ENCODE measurements at regions not wholly inside any gene's neighbourhood (a gene's known extent, or its start where the extent isn't known, plus 50 kb on each side); places are given as distances from the start of the nearest gene placed in this dataset.
"Not testable (repeated sequence)": the region's sequence is repeated elsewhere in the genome, so short reads cannot be mapped to it uniquely, and the experiment has no call there.

GRCh38 chrX:130507015-130507414 lies 105.2 kb downstream of the RBMX2 start:
- H3K4me2 ChIP-seq: no peak overlapping the region
- H3K27me3 ChIP-seq (ENCODE audit: insufficient read depth, low read depth): no peaks in the 10 kb centered on the region

GRCh38 chrX:130512534-130512933 lies 110.7 kb downstream of the RBMX2 start:
- H3K27ac ChIP-seq; H3K9ac ChIP-seq; H3K27me3 ChIP-seq (ENCODE audit: insufficient read depth, low read depth); H2AFZ ChIP-seq (ENCODE audit: low read depth); H3K4me3 ChIP-seq (IDR thresholded peaks at IDR 0.05; ENCODE audit: insufficient read depth, low read depth, low read length); H3K36me3 ChIP-seq (ENCODE audit: insufficient read depth); H3K4me1 ChIP-seq (ENCODE audit: low read depth, poor library complexity, severe bottlenecking); H3K4me2 ChIP-seq; H4K20me1 ChIP-seq (ENCODE audit: insufficient read depth); H3K79me2 ChIP-seq (ENCODE audit: insufficient read depth, low read depth): not testable (repeated sequence)

More at GRCh38 chrX:130507015-130507414, 105.2 kb downstream of the RBMX2 start:
- Histone ChIP-seq H3K4me1 (ENCODE audit: low read depth, poor library complexity, severe bottlenecking) (no peaks in the 10 kb centered on the region), H2AFZ (ENCODE audit: low read depth) (no peak overlapping the region), H3K27ac (no peak overlapping the region), H3K9ac (no peak overlapping the region), H3K4me3 (IDR thresholded peaks at IDR 0.05; ENCODE audit: insufficient read depth, low read depth, low read length) (no peak overlapping the region), H4K20me1 (ENCODE audit: insufficient read depth) (no peaks in the 10 kb centered on the region), H3K79me2 (ENCODE audit: insufficient read depth, low read depth) (no peaks in the 10 kb centered on the region), H3K36me3 (ENCODE audit: insufficient read depth) (no peaks in the 10 kb centered on the region)
- TF ChIP-seq CTCF (conservative IDR thresholded peaks at IDR 0.05; ENCODE audit: low read depth, low read length): no peak

GRCh38 chrX:130516123-130516522 lies 114.3 kb downstream of the RBMX2 start:
- Histone ChIP-seq H3K27me3 (ENCODE audit: insufficient read depth, low read depth) (no peaks in the 10 kb centered on the region), H3K36me3 (ENCODE audit: insufficient read depth) (no peaks in the 10 kb centered on the region), H4K20me1 (ENCODE audit: insufficient read depth) (no peaks in the 10 kb centered on the region), H3K9ac (no peak overlapping the region), H3K4me1 (ENCODE audit: low read depth, poor library complexity, severe bottlenecking) (no peaks in the 10 kb centered on the region), H3K79me2 (ENCODE audit: insufficient read depth, low read depth) (no peaks in the 10 kb centered on the region), H3K4me3 (IDR thresholded peaks at IDR 0.05; ENCODE audit: insufficient read depth, low read depth, low read length) (no peak overlapping the region), H3K27ac (no peak overlapping the region), H3K4me2 (no peak overlapping the region), H2AFZ (ENCODE audit: low read depth) (no peak overlapping the region)
- TF ChIP-seq CTCF (conservative IDR thresholded peaks at IDR 0.05; ENCODE audit: low read depth, low read length): no peak

GRCh38 chrX:130523460-130524394 lies 121.9 kb downstream of the RBMX2 start:
- H3K36me3 ChIP-seq (ENCODE audit: insufficient read depth): no peaks in the 10 kb centered on the region
- no peaks in the 10 kb centered on the region for H3K27me3 ChIP-seq (ENCODE audit: insufficient read depth, low read depth)
- H3K27ac ChIP-seq: no peak overlapping the region
- no peaks in the 10 kb centered on the region for H4K20me1 ChIP-seq (ENCODE audit: insufficient read depth)
- no peak for TF ChIP-seq CTCF (conservative IDR thresholded peaks at IDR 0.05; ENCODE audit: low read depth, low read length)
- H3K9ac ChIP-seq: no peak overlapping the region
- H3K4me2 ChIP-seq: no peak overlapping the region
- H3K79me2 ChIP-seq (ENCODE audit: insufficient read depth, low read depth): no peaks in the 10 kb centered on the region
- H3K4me1 ChIP-seq (ENCODE audit: low read depth, poor library complexity, severe bottlenecking): no peaks in the 10 kb centered on the region
- no peak overlapping the region for H3K4me3 ChIP-seq (IDR thresholded peaks at IDR 0.05; ENCODE audit: insufficient read depth, low read depth, low read length)
- no peak overlapping the region for H2AFZ ChIP-seq (ENCODE audit: low read depth)

All from KMS-11 (cell line).